Bronchial epithelial cell (primary cell): ENCODE measurements at regions not wholly inside any gene's neighbourhood (a gene's known extent, or its start where the extent isn't known, plus 50 kb on each side); places are given as distances from the start of the nearest gene placed in this dataset.
A peak's percentile ranks its signal among the peaks of the same experiment; 100 is the strongest.

Experiments used
- DNase-seq: peaks from one replicate; pipeline ENCODE4 v3.0.0-alpha.2; 2010; ENCODE audit warnings: low read depth
- FAIRE-seq: peaks from 2 replicates; lab custom pipeline; 2011; peaks lifted over from hg19 to GRCh38; lab: Jason Lieb, UNC
- H3K27me3 ChIP-seq: 2 replicates; pipeline ENCODE4 v1.5.1; 2011; ENCODE audit warnings: low read length; ENCODE audit not compliant: control insufficient read depth, insufficient read depth
- H3K36me3 ChIP-seq: 2 replicates; pipeline ENCODE4 v1.5.1; 2011; ENCODE audit warnings: low read length; ENCODE audit not compliant: control insufficient read depth, insufficient read depth
- H3K4me3 ChIP-seq: 2 replicates; pipeline ENCODE4 v1.5.1; 2011; ENCODE audit warnings: mild to moderate bottlenecking, low read depth, low read length, control low read depth
- CTCF ChIP-seq: IDR thresholded peaks from 2 replicates; pipeline ENCODE4 v1.5.1; 2011; ENCODE audit warnings: mild to moderate bottlenecking, moderate library complexity, low read length, control low read depth, inconsistent platforms; ENCODE audit not compliant: insufficient read depth, severe bottlenecking

- Histone ChIP-seq H3K27me3 (no peaks in the 10 kb centered on the region), H3K4me3 (no peak overlapping the region), H3K36me3 (no peaks in the 10 kb centered on the region)
- peak; percentile 56 for DNase-seq
- no peak for FAIRE-seq
- no peak for TF ChIP-seq CTCF
These were observed 181.5 kb upstream of the ID2 start for GRCh38 chr2:8500124-8501054.

- Histone ChIP-seq H3K4me3 (no peak overlapping the region), H3K27me3 (no peaks in the 10 kb centered on the region), H3K36me3 (no peaks in the 10 kb centered on the region)
- FAIRE-seq (no peak), DNase-seq (no peak)
- TF ChIP-seq CTCF, result no peak
These were observed 180.7 kb upstream of the ID2 start for GRCh38 chr2:8501061-8501720.

GRCh38 chr2:8502316-8502715 lies 179.5 kb upstream of the ID2 start:
- no peak for TF ChIP-seq CTCF
- DNase-seq, result no peak
- H3K36me3 ChIP-seq, result no peaks in the 10 kb centered on the region
- H3K27me3 ChIP-seq, result no peaks in the 10 kb centered on the region
- no peak for FAIRE-seq
- no peak overlapping the region for H3K4me3 ChIP-seq

- no peak for DNase-seq
These were observed 176.4 kb upstream of the ID2 start for GRCh38 chr2:8505311-8505920.

GRCh38 chr2:8506746-8507145 lies 175.1 kb upstream of the ID2 start:
- Histone ChIP-seq H3K4me3 (no peak overlapping the region), H3K36me3 (no peaks in the 10 kb centered on the region), H3K27me3 (no peaks in the 10 kb centered on the region)
- TF ChIP-seq CTCF, result no peak
- FAIRE-seq, result no peak
- DNase-seq, result peak; percentile 50

More at GRCh38 chr2:8505311-8505920, 176.4 kb upstream of the ID2 start:
- FAIRE-seq, result no peak
- H3K27me3 ChIP-seq, result no peaks in the 10 kb centered on the region
- TF ChIP-seq CTCF, result no peak
- no peaks in the 10 kb centered on the region for H3K36me3 ChIP-seq
- H3K4me3 ChIP-seq, result no peak overlapping the region
